C4-2B (cell line): ENCODE measurements at regions not wholly inside any gene's neighbourhood (a gene's known extent, or its start where the extent isn't known, plus 50 kb on each side); places are given as distances from the start of the nearest gene placed in this dataset.

ENCODE experiments used
- H3K27ac ChIP-seq: fragments of 450-650 bp; 2 replicates; pipeline ENCODE4 v1.5.1; 2017
- CTCF ChIP-seq: fragments of 450-650 bp; conservative IDR thresholded peaks from 2 replicates; pipeline ENCODE4 v1.5.1; 2017; ENCODE audit warnings: mild to moderate bottlenecking
- ZFX ChIP-seq: fragments of 450-650 bp; IDR thresholded peaks from 2 replicates; pipeline ENCODE4 v1.6.1; 2017

DNA sequence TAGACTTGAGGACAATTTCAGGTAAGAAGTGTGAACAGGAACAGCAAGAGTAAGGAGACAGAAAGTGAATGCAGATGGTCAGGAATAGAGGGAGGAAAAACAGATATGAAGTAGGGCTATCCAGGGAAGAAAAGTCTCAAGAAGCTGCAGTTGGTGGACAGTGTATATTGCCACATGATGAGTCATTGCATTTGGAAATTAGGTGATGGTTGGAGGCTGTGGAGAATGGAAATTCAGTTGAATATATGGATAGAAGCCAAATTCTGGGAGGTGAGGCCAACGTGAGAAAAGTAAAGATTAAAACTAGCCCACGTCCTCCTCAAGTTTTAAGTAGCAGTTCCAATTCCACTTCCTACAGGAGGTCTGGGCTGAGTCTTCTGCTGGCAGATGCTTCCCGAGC, 158.4 kb downstream of the UBE2E3 start:
- H3K27ac ChIP-seq, result no peak overlapping the region
- no peak for TF ChIP-seq CTCF
- TF ChIP-seq ZFX, result no peak

DNA sequence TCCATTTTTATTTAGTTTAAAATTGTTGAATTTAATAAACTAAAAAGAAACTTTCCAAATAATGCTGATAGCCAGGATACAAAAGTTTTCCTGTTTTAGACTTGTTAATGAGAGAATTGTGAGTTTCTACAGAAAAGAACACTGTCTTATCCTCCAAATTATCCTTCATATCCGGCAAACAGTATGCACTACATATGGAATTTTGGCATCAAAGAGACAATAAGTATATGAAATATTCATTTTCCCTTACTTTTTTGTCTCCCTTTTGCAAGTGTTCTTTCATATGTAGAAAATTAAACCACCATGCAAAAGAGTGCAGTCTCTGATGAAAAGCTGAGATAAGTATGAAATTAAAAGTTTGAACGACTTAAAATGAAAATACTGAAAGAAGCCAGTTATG, 159.4 kb downstream of the UBE2E3 start:
- no peak for TF ChIP-seq CTCF
- TF ChIP-seq ZFX, result no peak
- H3K27ac ChIP-seq, result no peak overlapping the region

DNA sequence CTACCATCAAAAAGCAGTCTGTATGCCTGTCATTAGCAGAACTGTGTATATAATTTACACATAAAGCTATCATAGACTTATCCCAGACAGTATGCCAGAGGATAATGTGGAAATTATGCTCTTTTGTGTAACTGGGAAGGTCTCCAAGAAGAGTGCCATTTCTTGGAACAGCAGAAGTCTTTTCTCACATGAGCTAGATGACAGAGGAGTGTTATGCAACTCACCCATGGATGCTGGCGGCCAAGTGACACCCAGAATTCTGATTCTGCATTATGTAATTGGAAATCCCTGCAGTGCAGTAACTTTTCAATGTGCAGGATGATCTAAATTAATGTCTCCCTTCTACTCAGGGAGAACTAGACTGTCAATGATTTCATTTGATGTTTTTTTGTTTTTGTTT, 160.0 kb downstream of the UBE2E3 start:
- TF ChIP-seq CTCF (no peak), ZFX (no peak)
- no peak overlapping the region for H3K27ac ChIP-seq

GRCh38 chr2:181140928-181141327, 160.5 kb downstream of the UBE2E3 start:
- no peak for TF ChIP-seq CTCF
- TF ChIP-seq ZFX, result no peak
- H3K27ac ChIP-seq, result no peak overlapping the region

GRCh38 chr2:181141676-181142075, 161.3 kb downstream of the UBE2E3 start:
- TF ChIP-seq ZFX (no peak), CTCF (no peak)
- H3K27ac ChIP-seq, result no peak overlapping the region

DNA sequence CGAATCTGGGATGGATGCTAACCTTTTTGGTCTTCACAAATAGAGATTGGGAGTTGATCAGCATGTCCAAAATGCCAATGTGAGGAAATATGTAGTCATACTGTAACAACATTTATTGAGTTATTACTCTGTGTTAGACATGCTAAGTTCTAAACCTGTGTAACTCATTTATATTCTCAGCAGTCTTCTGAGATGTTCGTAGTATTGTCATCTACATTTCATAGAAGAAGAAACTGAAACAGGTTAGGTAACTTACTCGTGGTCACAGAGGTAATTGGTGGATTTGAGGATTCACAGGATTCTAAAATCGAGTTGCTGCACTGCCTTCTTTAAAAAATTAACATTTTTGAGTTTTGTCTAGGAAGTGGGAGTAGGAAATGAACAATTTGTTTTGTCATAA, 162.1 kb downstream of the UBE2E3 start:
- no peak overlapping the region for H3K27ac ChIP-seq
- no peak for TF ChIP-seq ZFX
- no peak for TF ChIP-seq CTCF

DNA sequence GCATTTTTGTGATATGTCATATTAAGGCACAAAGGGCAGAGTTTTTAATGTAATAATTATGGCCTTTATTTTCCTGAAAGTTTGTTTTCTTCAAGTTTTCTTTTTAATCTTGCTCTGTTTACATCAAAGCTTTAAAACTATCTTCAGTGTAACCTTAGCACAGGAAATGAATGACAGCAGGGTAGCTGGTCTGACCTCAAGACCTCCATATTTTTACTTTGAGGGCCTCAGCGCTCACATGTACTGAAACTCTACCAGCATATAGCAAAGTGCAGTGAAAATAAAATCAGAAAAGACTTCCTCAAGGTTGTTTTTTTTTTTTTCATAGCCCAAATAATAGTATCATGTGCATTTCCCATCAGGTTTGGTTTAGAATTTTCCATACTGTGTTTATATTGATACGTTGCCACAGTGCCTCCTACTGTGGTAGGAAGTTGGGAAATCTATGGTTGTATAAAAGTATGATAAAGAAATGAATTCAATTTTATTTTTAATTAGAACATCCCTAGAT, 163.4 kb downstream of the UBE2E3 start:
- TF ChIP-seq ZFX, result no peak
- TF ChIP-seq CTCF, result no peak
- H3K27ac ChIP-seq, result no peak overlapping the region
